ENCODE measurements at regions not wholly inside any gene's neighbourhood (a gene's known extent, or its start where the extent isn't known, plus 50 kb on each side); places are given as distances from the start of the nearest gene placed in this dataset.

- no peak for TF ChIP-seq POLR2A (IDR thresholded peaks at IDR 0.05)
- TF ChIP-seq CTCF (IDR thresholded peaks at IDR 0.05) = no peak
- no peak for TF ChIP-seq POLR2AphosphoS5 (IDR thresholded peaks at IDR 0.05)
Measured at GRCh38 chr13:106398289-106398688, 137.2 kb downstream of the EFNB2 start.
